ENCODE measurements at regions not wholly inside any gene's neighbourhood (a gene's known extent, or its start where the extent isn't known, plus 50 kb on each side); places are given as distances from the start of the nearest gene placed in this dataset.
A peak's percentile ranks its signal among the peaks of the same experiment; 100 is the strongest.
"Not testable (repeated sequence)": the region's sequence is repeated elsewhere in the genome, so short reads cannot be mapped to it uniquely, and the experiment has no call there.

DNA sequence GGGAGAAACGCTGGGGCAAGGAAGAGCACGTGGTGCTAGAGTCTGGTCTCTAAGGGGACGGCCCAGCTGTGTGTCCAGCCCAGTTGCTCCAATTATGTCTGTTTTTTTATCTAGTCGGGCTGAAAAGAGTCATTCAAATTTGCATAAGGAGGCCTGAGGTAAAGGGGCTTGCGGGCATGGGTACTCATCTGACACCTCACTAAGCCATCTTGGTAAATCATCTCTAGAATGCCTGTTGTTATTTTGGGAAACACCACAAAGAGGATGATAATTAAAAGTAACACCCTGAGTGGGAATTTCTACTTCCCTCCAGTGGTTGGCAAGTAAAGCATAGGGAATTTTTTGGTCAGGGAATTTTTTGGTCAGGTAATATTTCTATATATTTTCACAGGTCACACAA, 196.1 kb upstream of the ALG10B start:
- ATAC-seq (replicated peaks; ENCODE audit: extremely low read depth, poor library complexity, severe bottlenecking) (no peak), DNase-seq (ENCODE audit: low spot score in 2 of 2) (no peak)
- Mint-ChIP-seq H3K36me3 (ENCODE audit: insufficient read depth) (no peaks in the 10 kb centered on the region), H3K27ac (ENCODE audit: low read depth) (no peak overlapping the region), H3K9me3 (peaks cover 13% of the 10 kb centered on the region), H3K27me3 (no peaks in the 10 kb centered on the region), H3K4me3 (no peak overlapping the region), H3K4me1 (no peaks in the 10 kb centered on the region)

GRCh38 chr12:38123028-38123427, 193.5 kb upstream of the ALG10B start:
- not testable (repeated sequence) for DNase-seq (ENCODE audit: low spot score in 2 of 2); H3K27ac Mint-ChIP-seq (ENCODE audit: low read depth); ATAC-seq (replicated peaks; ENCODE audit: extremely low read depth, poor library complexity, severe bottlenecking); H3K4me1 Mint-ChIP-seq; H3K36me3 Mint-ChIP-seq (ENCODE audit: insufficient read depth); H3K4me3 Mint-ChIP-seq
- Mint-ChIP-seq H3K9me3 (peaks cover 13% of the 10 kb centered on the region), H3K27me3 (peaks cover 14% of the 10 kb centered on the region)

GRCh38 chr12:38123566-38124246, 192.9 kb upstream of the ALG10B start:
- H3K36me3 Mint-ChIP-seq (ENCODE audit: insufficient read depth) = no peaks in the 10 kb centered on the region
- ATAC-seq (replicated peaks; ENCODE audit: extremely low read depth, poor library complexity, severe bottlenecking) (no peak), DNase-seq (ENCODE audit: low spot score in 2 of 2) (no peak)
- no peaks in the 10 kb centered on the region for H3K4me1 Mint-ChIP-seq
- peaks cover 9% of the 10 kb centered on the region for H3K9me3 Mint-ChIP-seq
- peaks cover 17% of the 10 kb centered on the region for H3K27me3 Mint-ChIP-seq
- no peak overlapping the region for H3K27ac Mint-ChIP-seq (ENCODE audit: low read depth)
- H3K4me3 Mint-ChIP-seq = no peak overlapping the region

DNA sequence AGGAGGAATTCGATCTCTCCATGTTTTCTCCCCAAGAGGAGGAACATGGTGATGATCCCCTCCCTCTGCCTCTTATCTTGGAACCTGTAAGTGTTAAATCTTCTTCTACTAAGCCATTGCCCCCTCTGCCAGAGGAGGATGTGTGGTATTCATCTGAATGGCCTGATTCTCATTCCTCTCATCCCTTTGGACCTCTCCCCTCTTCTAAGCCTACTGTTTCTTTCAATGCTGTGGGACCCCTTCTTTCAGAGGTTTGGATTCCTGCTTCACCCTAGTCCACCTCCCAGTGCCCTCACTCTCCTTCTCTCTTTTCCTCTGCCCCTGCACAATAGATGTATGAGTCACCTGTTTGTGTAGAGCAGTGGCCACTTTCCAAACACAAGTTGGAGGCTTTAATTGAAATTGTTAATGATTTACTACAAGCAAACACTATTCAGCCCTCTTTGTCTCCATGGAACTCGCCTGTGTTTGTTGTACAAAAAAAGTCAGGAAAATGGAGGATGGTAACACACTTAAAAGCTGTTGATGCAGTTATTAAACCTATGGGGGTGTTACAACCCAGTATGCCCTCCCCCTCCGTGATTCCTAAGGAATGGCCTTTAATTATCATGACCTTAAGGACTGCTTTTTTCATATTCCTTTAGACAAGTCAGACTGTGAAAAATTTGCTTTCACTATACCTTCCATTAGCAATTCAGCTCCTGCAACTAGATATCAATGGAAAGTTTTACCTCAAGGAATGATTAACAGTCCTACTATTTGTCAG, 192.1 kb upstream of the ALG10B start:
- H3K27ac Mint-ChIP-seq (ENCODE audit: low read depth) = no peak overlapping the region
- H3K36me3 Mint-ChIP-seq (ENCODE audit: insufficient read depth) = no peaks in the 10 kb centered on the region
- no peak for ATAC-seq (replicated peaks; ENCODE audit: extremely low read depth, poor library complexity, severe bottlenecking)
- no peak for DNase-seq (ENCODE audit: low spot score in 2 of 2)
- peaks cover 7% of the 10 kb centered on the region for H3K9me3 Mint-ChIP-seq
- H3K27me3 Mint-ChIP-seq = peaks cover 19% of the 10 kb centered on the region
- H3K4me3 Mint-ChIP-seq = no peak overlapping the region
- no peaks in the 10 kb centered on the region for H3K4me1 Mint-ChIP-seq

GRCh38 chr12:38132139-38132538, 184.4 kb upstream of the ALG10B start:
- no peak overlapping the region for H3K4me3 Mint-ChIP-seq
- peaks cover 54% of the 10 kb centered on the region for H3K27me3 Mint-ChIP-seq
- H3K36me3 Mint-ChIP-seq (ENCODE audit: insufficient read depth) = no peaks in the 10 kb centered on the region
- H3K27ac Mint-ChIP-seq (ENCODE audit: low read depth) = no peak overlapping the region
- H3K4me1 Mint-ChIP-seq = no peaks in the 10 kb centered on the region
- ATAC-seq (replicated peaks; ENCODE audit: extremely low read depth, poor library complexity, severe bottlenecking) = no peak
- no peak for DNase-seq (ENCODE audit: low spot score in 2 of 2)
- no peaks in the 10 kb centered on the region for H3K9me3 Mint-ChIP-seq

- ATAC-seq (replicated peaks; ENCODE audit: extremely low read depth, poor library complexity, severe bottlenecking) (no peak), DNase-seq (ENCODE audit: low spot score in 2 of 2) (no peak)
- Mint-ChIP-seq H3K4me1 (peaks cover 5% of the 10 kb centered on the region), H3K4me3 (no peak overlapping the region), H3K27ac (ENCODE audit: low read depth) (no peak overlapping the region), H3K27me3 (peaks cover 24% of the 10 kb centered on the region), H3K9me3 (no peaks in the 10 kb centered on the region), H3K36me3 (ENCODE audit: insufficient read depth) (no peaks in the 10 kb centered on the region)
These were observed 179.3 kb upstream of the ALG10B start for GRCh38 chr12:38137287-38137686.

- Mint-ChIP-seq H3K4me3 (no peak overlapping the region), H3K27ac (ENCODE audit: low read depth) (no peak overlapping the region), H3K27me3 (peaks cover 21% of the 10 kb centered on the region), H3K9me3 (no peaks in the 10 kb centered on the region), H3K36me3 (ENCODE audit: insufficient read depth) (no peaks in the 10 kb centered on the region), H3K4me1 (peaks cover 5% of the 10 kb centered on the region)
- ATAC-seq (replicated peaks; ENCODE audit: extremely low read depth, poor library complexity, severe bottlenecking) (no peak), DNase-seq (ENCODE audit: low spot score in 2 of 2) (no peak)
These were observed 178.9 kb upstream of the ALG10B start for GRCh38 chr12:38137716-38138115.

- peak; percentile 25 for ATAC-seq (replicated peaks; ENCODE audit: extremely low read depth, poor library complexity, severe bottlenecking)
These were observed 178.1 kb upstream of the ALG10B start for GRCh38 chr12:38138225-38139221.

DNA sequence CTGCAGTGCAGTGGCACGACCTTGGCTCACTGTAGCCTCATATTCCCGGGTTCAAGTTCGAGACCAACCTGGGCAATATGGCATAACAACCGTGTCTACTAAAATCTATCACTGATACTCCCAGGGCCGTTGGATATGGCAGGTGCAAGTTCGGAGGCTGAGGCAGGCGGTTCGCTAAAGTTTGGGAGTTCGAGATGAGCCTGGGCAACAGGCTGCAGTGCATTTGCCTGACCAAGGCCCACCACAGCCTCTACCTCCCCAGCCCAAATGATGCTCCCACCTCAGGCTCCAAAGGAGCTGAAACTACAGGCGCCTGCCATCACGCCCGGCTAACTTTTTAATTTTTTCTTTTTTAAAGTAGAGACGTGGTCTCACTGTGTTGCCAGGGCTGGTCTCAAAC, 177.1 kb upstream of the ALG10B start:
- Mint-ChIP-seq H3K36me3 (ENCODE audit: insufficient read depth) (no peaks in the 10 kb centered on the region), H3K4me3 (no peak overlapping the region), H3K9me3 (no peaks in the 10 kb centered on the region), H3K27ac (ENCODE audit: low read depth) (no peak overlapping the region), H3K27me3 (peaks cover 17% of the 10 kb centered on the region), H3K4me1 (peaks cover 5% of the 10 kb centered on the region)
- ATAC-seq (replicated peaks; ENCODE audit: extremely low read depth, poor library complexity, severe bottlenecking) (no peak), DNase-seq (ENCODE audit: low spot score in 2 of 2) (no peak)

More at GRCh38 chr12:38138225-38139221, 178.1 kb upstream of the ALG10B start:
- Mint-ChIP-seq H3K27ac (ENCODE audit: low read depth) (no peak overlapping the region), H3K4me3 (peak overlapping the region; percentile 39), H3K36me3 (ENCODE audit: insufficient read depth) (no peaks in the 10 kb centered on the region), H3K27me3 (peaks cover 21% of the 10 kb centered on the region), H3K4me1 (peaks cover 5% of the 10 kb centered on the region), H3K9me3 (no peaks in the 10 kb centered on the region)
- DNase-seq (ENCODE audit: low spot score in 2 of 2) = peak in 1 of 2 donors; percentile 54

DNA sequence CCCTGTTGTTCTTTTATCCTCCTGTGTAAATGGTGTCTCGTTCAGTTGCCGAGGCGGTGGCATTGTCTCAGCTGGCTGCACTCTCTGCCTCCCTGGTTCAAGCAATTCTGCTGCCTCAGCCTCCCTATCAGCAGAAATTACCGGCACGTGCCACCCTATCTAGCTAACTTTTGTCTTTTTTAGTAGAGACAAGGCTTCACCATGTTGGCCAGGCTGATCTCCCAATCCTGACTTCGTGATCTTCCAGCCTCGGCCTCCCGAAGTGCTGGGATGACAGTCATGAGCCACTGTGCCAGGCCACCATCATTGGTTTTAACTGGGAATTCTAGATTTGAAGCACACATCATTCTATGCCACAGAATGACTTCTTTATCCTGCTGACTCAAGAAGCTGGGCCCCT, 175.3 kb upstream of the ALG10B start:
- Mint-ChIP-seq H3K4me1 (peaks cover 5% of the 10 kb centered on the region), H3K27me3 (peaks cover 10% of the 10 kb centered on the region), H3K9me3 (no peaks in the 10 kb centered on the region), H3K36me3 (ENCODE audit: insufficient read depth) (no peaks in the 10 kb centered on the region), H3K4me3 (no peak overlapping the region), H3K27ac (ENCODE audit: low read depth) (peak overlapping the region; percentile 26)
- ATAC-seq (replicated peaks; ENCODE audit: extremely low read depth, poor library complexity, severe bottlenecking) = no peak
- no peak for DNase-seq (ENCODE audit: low spot score in 2 of 2)

DNA sequence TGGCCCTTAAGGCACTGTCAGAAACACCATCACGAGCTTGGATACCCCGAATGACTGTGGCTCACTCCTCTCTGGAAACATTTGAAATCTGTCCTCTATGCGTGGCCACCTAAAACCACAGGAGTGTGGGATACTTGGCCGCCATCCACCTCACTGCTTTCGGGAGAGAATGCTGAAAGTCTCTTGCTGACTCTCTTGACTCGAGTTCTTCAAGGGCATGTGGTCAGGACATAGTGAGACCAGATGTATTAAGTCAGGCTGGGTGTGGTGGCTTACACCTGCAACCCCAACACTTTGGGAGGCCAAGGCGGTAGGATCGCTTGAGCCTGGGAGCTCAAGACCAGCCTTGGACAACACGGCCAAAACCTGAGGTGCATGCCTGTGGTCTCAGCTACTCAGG, 174.7 kb upstream of the ALG10B start:
- Mint-ChIP-seq H3K27me3 (peaks cover 10% of the 10 kb centered on the region), H3K27ac (ENCODE audit: low read depth) (no peak overlapping the region), H3K4me1 (peaks cover 5% of the 10 kb centered on the region), H3K36me3 (ENCODE audit: insufficient read depth) (no peaks in the 10 kb centered on the region), H3K9me3 (no peaks in the 10 kb centered on the region), H3K4me3 (no peak overlapping the region)
- no peak for ATAC-seq (replicated peaks; ENCODE audit: extremely low read depth, poor library complexity, severe bottlenecking)
- DNase-seq (ENCODE audit: low spot score in 2 of 2) = no peak

DNA sequence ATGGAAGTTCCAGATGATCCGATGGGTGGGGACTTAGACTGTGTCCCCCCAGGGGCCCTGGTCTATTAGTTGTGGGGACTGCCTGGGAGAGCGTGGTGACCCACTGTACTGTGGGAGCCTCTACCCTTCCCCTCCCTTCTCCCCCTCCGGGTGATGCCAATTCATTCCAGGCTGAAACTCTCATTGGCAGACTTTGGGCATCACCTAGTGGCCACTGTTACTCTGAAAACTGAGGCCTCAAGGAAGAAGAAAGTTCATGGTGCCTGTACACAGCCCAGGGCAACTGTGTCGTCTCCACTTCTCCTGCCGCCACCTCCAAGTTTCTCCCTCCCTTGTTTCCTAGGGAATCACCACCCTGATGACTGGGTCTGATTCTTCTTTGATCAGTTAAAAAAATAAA, 173.6 kb upstream of the ALG10B start:
- no peak overlapping the region for H3K4me3 Mint-ChIP-seq
- peaks cover 7% of the 10 kb centered on the region for H3K27me3 Mint-ChIP-seq
- no peak overlapping the region for H3K27ac Mint-ChIP-seq (ENCODE audit: low read depth)
- peaks cover 5% of the 10 kb centered on the region for H3K9me3 Mint-ChIP-seq
- ATAC-seq (replicated peaks; ENCODE audit: extremely low read depth, poor library complexity, severe bottlenecking) (no peak), DNase-seq (ENCODE audit: low spot score in 2 of 2) (no peak)
- H3K36me3 Mint-ChIP-seq (ENCODE audit: insufficient read depth) = no peaks in the 10 kb centered on the region
- peaks cover 5% of the 10 kb centered on the region for H3K4me1 Mint-ChIP-seq

All from central memory CD8-positive, alpha-beta T cell (primary cell).